Right ventricle myocardium inferior (tissue), 1 donor: ENCODE measurements at regions not wholly inside any gene's neighbourhood (a gene's known extent, or its start where the extent isn't known, plus 50 kb on each side); places are given as distances from the start of the nearest gene placed in this dataset.

Experiments
- ATAC-seq: fragments of 200-7000 bp; cut with Tn5 transposase; one replicate; pipeline ENCODE4 v1.9.1; 2020; ENCODE audit warnings: mild to moderate bottlenecking, moderate library complexity
- DNase-seq: peaks from one replicate; pipeline ENCODE4 v3.0.0; 2021; ENCODE audit errors: missing footprints
- intact Hi-C: fragments of 100-400 bp; cut with DNase I; formaldehyde crosslinking; loops from one replicate; pipeline ENCODE4 v1.11.0; 2022
- donor health status: DM: no; HTN: yes; CAD: no; lungs with severe emphysema.

DNA sequence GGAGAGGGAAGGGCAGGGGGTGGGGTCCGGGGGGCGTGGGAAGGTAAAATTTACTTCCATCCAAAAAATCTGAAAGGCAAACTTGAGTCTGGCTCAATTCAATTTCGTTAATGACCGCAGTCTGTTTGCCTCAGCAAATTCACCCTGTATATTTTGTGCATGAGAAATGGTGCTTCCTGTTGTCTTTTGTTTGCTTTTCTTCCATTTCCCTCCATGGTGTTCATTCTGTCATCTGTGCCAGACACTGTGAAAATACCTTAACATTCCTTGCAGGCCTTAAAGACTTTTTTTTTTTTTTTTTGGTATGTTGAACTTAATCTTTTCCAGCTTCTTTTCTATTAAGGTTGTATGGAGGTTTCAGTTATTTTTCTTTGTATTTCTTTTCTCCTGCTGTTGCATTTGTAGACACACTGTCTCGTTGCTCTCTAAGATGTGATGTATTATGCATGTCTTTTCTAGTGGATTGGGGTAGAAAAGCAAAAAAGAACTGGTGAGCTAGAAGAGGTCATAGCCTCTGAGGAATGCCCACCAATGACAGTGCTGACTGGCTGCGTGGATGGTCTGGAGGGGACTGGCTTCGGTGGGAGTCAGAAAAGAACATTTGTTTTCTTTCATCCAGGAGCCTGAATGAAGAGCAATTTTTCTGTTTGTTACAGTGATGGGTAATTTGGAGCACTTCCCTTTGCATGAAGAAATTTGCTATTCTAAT is 585.0 kb upstream of the MAP3K7 start:
- no peak for ATAC-seq
- no peak for DNase-seq

DNA sequence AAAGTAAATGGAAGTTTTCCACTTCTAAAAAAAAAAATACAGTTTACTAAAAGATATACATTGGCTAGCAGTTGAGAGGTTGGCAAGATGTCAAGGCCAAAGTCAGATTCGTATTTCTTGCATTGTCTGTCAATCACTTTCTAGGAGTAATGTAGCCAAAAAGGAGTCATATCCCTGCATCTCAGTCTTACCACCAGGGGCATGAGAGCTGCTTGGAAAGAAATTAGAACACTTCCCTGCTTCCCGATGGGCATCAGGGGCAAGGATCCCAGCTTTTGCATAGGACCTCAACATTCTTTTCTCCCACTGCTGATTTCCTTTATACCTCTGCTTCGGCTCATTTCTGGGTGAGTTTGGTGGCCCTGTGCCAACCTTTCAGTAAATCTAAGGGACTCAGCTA is 581.0 kb upstream of the MAP3K7 start:
- ATAC-seq (no peak), DNase-seq (no peak)
- intact Hi-C loops = no loop called here

More for the DNA sequence above, 585.0 kb upstream of the MAP3K7 start:
- intact Hi-C loops = no loop called here

DNA sequence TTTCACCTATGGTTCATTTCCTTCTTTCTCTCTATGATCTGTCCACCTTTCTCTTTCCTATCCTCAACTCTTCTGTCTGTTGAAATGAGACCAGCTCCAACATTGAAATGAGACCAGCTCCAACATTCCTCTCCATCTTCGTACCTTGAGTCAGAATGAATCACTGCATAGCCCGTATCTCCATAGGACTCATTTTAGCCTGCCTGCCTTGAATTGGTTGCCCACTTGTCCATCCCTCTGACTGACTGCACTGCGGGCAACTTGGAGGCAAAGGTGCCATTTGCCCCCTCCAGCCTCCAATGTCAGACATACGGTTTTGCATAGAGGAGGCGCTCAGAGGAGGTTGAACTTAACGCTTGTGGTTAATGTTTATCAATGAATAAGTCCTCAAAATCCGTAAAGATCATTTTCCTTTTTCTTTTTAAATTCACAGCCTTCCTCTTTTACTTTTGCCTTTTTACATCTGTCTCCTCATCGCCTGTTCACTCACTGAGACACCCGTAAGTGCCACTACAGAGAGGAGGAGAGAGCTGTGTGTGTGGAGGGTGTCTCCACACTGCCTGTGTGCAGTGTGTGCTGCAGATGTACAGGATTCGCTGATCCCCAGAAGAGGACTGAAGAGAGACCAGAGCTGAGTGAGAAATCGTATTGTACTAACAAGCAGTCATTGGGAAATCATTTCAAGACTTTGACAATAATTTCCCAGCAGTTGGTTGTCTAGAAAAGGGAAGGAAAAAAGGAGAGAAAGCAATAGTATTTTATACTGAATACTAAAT is 579.6 kb upstream of the MAP3K7 start:
- DNase-seq (no peak), ATAC-seq (no peak)
- intact Hi-C loops = no loop called here

DNA sequence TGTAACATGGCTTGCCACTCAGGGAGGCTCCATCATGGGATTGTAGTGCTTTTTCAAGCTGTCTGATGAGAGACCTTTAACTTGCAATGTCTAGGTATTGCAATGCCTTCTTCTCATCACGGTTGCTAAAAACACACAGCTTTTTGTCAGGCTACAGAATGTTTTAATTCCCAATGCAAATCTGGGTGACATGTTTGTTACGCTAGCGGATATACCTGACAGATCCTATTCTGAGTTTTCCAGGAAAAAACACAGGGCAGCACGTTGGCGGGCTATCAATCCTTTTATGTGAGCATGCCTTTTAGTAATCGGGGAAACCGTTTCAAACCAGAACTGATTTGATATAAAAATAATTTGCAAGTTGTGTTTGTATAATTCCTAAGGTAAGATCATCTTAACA is 577.2 kb upstream of the MAP3K7 start:
- ATAC-seq = no peak
- intact Hi-C loops = no loop called here

DNA sequence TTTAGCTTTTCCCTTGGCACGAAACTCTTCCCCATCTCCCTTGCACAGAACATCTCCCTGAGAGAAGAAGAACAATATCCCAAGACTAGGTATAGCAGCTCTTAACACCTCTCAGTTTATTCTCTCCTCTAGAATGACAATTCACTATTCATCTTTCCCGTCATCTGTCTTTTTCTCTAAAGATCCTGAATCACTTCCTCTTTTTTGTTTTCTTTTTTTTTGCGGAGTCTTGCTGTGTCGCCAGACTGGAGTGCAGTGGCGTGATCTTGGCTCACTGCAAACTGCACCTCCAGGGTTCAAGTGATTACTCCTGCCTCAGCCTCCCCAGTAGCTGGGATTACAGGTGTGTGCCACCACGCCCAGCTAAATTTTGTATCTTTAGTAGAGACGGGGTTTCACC is 574.4 kb upstream of the MAP3K7 start:
- intact Hi-C loops = no loop called here
- DNase-seq = no peak
- no peak for ATAC-seq

More for the DNA sequence above, 577.2 kb upstream of the MAP3K7 start:
- DNase-seq = no peak

DNA sequence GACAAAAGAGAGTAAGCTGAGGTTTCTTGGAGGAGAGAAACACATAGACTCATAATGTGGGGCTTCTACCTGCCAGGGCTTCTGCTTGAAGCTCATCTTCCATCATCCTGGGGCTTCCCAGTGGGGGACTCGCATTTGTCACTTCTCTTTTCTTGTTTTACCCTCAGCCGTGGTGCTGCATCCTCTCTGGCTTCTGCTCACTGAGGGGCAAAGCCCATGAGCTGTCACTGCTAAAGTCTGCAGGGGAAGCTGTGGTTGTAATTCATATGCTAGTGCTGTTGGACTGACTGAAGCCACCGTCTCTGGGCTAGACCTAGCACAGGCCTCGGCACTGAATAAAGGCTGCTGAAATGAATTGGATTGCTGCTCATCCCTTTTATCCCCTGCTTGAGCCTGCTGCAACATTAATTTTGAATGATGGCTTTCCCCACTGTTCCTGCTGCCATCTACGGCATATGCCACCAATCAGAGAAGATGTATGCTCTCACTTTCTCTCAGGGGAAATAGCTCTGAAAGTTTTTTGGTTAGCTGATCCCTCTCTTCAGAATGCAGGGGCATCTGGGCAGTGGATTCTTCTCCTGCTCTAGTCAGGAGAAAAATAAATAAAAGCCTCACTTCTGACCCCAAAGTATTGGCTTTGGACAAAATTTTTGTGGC is 568.4 kb upstream of the MAP3K7 start:
- intact Hi-C loops = no loop called here
- ATAC-seq (no peak), DNase-seq (no peak)

DNA sequence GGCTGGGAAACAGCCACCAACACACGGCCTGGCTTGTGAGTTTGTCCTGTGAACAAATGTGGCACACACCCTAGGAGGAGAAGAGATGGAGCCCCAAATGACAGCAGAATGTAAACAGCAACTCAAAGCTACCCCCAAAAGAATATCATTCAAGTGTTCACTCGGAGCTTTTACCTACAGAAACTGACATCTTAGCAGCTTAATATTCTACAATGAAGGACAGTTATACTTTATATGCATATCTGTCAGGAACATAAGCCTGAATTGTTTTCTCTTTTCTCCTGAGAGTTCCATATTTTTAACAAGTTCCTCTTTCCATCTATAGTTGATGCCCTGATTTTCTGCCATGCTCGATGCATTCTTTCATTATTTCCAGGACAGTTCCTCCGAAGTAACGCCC is 566.0 kb upstream of the MAP3K7 start:
- no peak for ATAC-seq
- intact Hi-C loops = no loop called here
- DNase-seq = no peak

DNA sequence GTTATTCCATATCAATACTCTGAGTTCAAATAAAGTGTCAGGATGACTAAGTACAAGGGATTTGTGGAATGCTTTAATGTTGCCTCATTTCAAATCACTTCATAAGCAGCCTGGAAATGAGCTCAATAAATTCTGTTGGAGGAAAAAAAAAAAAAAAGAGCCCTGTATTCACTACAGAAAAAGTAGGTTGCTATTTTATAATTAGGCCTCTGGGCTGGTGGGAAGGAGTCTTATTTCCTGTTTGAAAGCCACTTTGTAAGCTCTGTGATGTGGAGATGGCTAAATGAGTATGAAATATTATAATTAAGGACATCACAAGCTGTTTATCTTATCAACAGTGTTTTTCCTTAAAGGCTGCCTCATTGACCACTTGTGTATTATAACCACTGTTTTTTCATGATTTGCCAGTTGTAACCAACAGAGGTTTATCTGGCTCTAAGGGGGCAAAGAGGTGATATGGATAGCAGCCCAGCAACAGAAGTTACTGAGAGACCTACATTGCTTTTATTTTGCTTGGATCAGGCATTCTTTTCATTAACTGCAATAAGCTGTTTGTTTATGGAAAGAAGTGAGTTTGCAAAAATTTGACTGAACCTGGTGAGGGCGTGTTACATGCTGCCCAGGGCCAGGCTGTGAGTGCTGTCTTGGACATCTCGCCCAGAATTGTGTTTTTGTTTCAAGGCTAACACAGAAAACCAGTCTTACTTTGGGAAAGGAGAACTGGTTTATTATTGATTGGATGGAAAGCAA is 563.3 kb upstream of the MAP3K7 start:
- ATAC-seq (no peak), DNase-seq (no peak)
- intact Hi-C loops = no loop called here

DNA sequence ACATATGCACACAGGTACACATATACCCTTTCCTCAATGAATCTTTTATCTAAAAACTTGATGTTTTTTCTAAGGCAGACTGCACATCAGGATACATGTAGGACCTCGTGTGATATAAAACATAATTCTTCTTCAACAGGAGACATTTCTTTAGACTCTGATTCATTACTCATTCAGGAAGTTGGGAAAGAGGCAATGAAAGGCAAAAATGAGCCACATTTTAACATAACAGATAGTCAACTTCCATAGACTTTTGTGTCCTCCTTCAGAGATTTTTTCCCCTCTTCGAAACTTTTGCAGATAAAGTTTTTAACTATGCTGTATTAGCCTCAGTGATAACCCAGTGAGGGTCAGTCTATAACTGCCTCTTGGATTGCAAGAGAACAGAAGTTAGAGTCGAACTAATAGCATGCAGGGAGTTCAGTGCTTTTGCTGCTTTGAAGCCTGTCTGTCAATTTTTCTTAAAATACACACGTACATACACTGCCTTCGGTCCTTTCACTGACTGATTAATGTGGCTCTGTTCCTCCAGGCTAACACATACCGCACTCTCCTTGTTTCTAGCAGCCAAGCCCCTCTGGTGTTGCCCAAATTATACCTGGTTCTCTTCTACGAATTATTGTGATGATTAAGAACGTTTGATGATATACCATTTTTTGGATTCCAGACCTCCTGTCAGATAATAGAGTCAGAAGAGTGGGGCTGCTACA is 562.5 kb upstream of the MAP3K7 start:
- intact Hi-C loops = no loop called here
- DNase-seq (no peak), ATAC-seq (no peak)

DNA sequence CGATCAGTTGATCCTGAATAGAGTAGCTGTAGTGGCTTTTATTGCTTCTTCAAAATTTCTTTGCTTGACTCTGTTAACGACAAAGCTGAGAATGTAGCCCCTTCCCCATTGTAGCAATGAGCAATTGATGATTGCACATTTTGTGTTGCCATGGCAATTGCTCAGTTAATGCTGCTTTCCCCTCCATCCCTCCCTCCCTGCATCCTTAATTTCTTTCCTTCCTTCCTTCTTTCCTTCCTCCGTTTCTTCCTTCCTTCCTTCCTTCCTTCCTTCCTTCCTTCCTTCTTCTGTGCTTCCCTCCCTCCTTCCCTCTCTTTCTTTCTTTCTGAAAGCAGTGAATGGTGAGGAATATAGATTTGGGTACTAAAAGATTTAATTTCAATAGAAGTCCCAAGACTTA is 557.3 kb upstream of the MAP3K7 start:
- ATAC-seq (no peak), DNase-seq (no peak)
- intact Hi-C loops = no loop called here

DNA sequence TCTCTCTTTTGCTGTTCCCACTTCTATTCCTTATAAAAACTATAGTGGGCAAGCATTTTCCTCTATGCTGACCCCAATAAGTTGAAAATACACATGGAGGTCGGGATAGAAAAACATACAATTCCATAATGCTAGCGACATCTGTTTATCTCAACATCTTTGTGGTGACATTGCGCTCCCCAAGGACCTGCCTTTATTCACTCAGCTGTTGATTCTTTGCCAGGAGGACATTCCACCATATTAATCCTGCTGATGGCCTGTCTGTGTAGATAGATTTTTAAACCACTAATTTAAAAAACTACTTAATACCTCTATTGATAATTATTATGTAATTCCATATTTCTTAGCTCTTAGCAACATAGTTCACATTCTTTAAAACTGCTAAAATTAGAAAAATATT is 555.3 kb upstream of the MAP3K7 start:
- no peak for ATAC-seq
- no peak for DNase-seq
- intact Hi-C loops = no loop called here

DNA sequence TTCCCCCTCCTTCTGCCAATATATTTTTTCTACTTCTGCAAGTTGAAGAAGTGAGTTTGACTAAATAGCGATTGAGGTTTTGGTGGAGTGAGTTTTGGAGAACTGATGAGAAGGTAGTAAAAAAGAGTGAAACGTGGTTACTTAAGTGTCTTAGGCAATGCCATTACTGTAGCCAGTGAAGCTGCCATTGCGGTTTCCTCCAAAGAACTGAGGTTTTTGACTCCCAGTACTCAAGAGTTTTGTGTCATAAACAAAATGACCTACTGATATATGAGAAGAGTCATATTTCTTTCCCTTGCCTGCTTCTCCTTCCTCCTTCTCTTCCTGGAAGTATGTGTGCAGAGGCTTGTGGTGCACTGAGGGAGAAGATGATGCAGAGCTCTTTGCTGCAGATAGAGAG is 554.5 kb upstream of the MAP3K7 start:
- intact Hi-C loops = no loop called here
- ATAC-seq (no peak), DNase-seq (no peak)

DNA sequence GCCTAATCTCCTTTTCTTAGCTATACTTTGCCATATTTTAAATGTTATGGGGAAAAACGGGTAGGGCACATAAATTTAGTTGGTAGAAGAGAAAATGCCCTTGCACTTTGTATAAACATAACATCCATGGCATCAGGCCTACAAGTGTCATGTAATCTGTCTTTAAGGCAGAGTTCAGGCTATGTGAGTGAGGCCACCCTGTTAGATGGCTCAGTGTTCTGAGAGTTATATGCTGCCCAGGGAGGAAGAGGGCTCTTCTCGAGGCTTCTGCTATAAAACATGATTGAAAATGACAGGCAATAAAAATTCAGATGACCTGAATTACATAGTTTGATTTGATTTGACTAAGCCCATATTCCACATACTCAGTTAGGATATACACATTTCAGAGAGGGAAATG is 553.6 kb upstream of the MAP3K7 start:
- ATAC-seq = no peak
- no peak for DNase-seq
- intact Hi-C loops = no loop called here

DNA sequence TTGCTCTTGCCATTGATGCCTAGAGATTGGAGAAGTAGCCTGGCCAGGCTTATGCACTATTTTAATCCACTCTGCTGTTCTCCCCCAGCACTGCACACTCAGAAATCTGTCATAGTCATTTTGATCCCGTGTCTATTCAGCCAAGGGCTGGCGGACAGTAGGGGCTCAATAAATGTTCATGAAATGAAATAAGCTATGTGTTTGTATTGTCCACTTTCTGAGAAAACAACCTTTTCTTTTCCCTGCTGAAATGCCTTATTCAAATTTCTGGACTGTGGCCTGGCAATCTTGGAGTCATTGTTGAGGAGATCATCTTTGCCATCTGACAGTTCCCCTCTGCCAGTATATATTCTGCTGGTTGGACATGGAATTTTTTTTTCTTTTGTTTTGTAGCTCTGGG is 550.4 kb upstream of the MAP3K7 start:
- DNase-seq = no peak
- intact Hi-C loops = no loop called here
- no peak for ATAC-seq

DNA sequence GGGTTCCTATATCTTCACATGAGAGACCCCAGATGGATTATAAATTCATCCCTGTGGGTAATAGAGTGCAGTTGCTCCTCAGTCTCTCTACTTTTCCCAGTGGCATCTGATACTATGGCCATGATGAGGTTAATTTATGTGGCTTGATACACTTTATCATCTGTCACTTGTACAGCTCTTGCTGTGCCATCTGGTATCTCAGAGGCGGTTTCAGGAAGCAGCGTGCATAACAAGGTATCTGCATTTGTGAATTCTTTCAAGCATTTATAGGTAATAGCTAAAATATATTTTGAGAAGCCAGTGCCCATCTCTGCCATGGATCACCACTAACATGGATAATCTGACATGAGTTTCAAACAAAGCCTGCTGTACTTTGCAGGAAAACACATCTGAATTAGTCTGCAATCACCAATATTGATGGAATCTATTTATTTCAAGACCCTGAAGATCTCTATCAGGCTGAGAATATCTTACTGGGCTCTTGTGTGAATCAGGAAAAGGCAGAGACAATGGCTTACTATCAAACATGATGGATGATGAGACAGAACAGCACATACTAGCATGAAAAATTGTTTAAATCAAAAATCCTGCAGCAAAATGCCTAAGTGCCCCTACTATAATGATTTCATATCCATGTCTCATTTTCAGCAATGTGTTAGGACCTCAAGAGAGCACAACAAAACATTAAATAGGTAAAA is 548.7 kb upstream of the MAP3K7 start:
- DNase-seq (no peak), ATAC-seq (no peak)
- intact Hi-C loops = no loop called here

DNA sequence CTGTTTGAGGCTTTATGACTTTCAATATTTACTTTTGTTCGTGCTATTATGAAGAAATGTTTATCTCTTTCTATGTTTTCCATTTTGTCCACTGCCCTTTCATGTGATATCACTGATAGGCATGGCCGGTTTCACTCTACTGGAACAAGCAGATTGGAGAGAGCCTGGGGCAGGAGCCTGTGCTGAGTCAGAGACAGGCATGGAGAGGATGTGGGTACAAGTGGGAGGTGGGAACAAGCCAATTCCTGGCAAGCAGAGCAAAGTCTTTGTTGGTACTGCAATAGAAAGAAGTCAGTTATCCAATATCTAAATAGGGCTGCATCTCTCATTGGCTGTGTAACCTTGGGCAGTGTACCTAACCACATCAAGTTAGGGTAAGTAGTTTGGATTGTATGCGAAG is 545.6 kb upstream of the MAP3K7 start:
- intact Hi-C loops = no loop called here
- no peak for ATAC-seq
- DNase-seq = no peak

DNA sequence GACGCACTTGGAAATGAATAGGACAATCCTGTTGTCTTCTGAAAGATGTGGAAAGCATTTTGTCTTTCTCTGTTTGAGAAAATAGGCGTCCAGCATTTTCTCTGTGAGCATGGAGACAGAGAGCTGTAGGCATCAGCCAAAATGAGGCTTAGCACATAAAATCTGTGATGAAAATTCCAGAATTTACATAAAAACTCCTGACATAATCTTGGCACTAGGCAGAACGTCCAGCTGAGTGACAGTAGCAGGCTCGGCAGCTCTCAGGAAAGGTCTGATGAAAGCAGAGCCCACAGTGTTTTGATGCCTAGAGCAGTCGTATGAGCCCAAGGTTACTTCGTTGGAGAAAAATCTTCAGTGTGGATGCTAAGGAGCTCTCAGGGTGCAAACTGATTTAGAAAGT is 543.3 kb upstream of the MAP3K7 start:
- ATAC-seq (no peak), DNase-seq (no peak)
- intact Hi-C loops = no loop called here

DNA sequence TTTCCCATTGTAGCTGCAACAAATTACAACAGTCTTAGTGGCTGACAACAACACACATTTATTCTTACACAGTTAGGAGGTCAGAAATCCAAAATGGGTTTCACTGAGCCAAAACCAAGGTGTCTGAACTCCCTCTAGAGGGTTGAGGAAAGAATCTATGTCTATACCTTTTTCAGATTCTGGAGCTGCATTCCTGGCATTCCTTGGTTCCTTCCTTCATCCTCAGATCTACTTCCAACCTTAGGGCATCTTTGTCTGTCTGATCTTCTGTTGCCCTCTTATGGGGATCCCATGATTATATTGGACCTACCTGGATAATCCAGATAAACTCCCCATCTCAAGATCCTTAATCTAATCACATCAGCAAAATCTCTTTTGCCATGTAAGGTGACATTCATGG is 540.9 kb upstream of the MAP3K7 start:
- ATAC-seq (no peak), DNase-seq (no peak)
- intact Hi-C loops = no loop called here
